Caco-2 (cell line): ENCODE measurements at regions not wholly inside any gene's neighbourhood (a gene's known extent, or its start where the extent isn't known, plus 50 kb on each side); places are given as distances from the start of the nearest gene placed in this dataset.

Experiments used
- BruUV-seq: library from RNA; stranded (reverse); fragments of 400-500 nt; replicated peaks from 2 replicates; lab custom pipeline; 2021; lab: Mats Ljungman, UMichigan
- CTCF ChIA-PET: fragments of 300-600 bp; sonication (Branson Sonifier 250); formaldehyde crosslinking; loops from one replicate; lab custom pipeline; 2022; ENCODE audit warnings: antibody characterized with exemption; lab: Charles Lee
- POLR2A ChIA-PET: fragments of 300-600 bp; sonication (Branson Sonifier 250); formaldehyde crosslinking; loops from one replicate; lab custom pipeline; 2022; ENCODE audit warnings: antibody characterized with exemption; lab: Charles Lee
- DNase-seq, 2 experiments: peaks; one replicate each; pipeline versions ENCODE4 v3.0.0 to v3.0.0-alpha.2; 2020 to 2022
- H3K27me3 ChIP-seq: replicated peaks from 2 replicates; pipeline ENCODE4 v1.6.0; 2011; ENCODE audit warnings: low read length; ENCODE audit not compliant: control insufficient read depth, insufficient read depth
- H3K36me3 ChIP-seq: 2 replicates; pipeline ENCODE4 v1.5.1; 2011; ENCODE audit warnings: low read length; ENCODE audit not compliant: control insufficient read depth, insufficient read depth
- H3K4me1 ChIP-seq: fragments of 250-450 bp; sonication (Bioruptor Pico); 2 replicates; pipeline ENCODE4 v1.5.1; 2020; ENCODE audit warnings: mild to moderate bottlenecking
- H3K4me3 ChIP-seq: 2 replicates; pipeline ENCODE4 v1.5.1; 2011; ENCODE audit warnings: low read depth, mild to moderate bottlenecking, control low read depth, low read length
- H3K9me3 ChIP-seq: fragments of 250-450 bp; sonication (Bioruptor Pico); 2 replicates; pipeline ENCODE4 v1.5.1; 2020; ENCODE audit warnings: mild to moderate bottlenecking, moderate library complexity
- H3K27ac Mint-ChIP-seq: one replicate; pipeline ENCODE4 v1.8.0; 2022; ENCODE audit warnings: mixed read lengths; ENCODE audit not compliant: unreplicated experiment
- H3K27me3 Mint-ChIP-seq: one replicate; pipeline ENCODE4 v1.8.0; 2022; ENCODE audit warnings: mixed read lengths; ENCODE audit not compliant: insufficient read depth, unreplicated experiment
- H3K36me3 Mint-ChIP-seq: one replicate; pipeline ENCODE4 v1.8.0; 2022; ENCODE audit warnings: mild to moderate bottlenecking, mixed read lengths; ENCODE audit not compliant: insufficient read depth, unreplicated experiment
- H3K4me1 Mint-ChIP-seq: one replicate; pipeline ENCODE4 v1.8.0; 2022; ENCODE audit warnings: low read depth, mixed read lengths; ENCODE audit not compliant: unreplicated experiment
- H3K4me3 Mint-ChIP-seq: one replicate; pipeline ENCODE4 v1.8.0; 2022; ENCODE audit warnings: mild to moderate bottlenecking, moderate library complexity, mixed read lengths; ENCODE audit not compliant: unreplicated experiment
- H3K9me3 Mint-ChIP-seq: one replicate; pipeline ENCODE4 v1.8.0; 2022; ENCODE audit warnings: mixed read lengths; ENCODE audit not compliant: unreplicated experiment
- CTCF ChIP-seq, 2 experiments: fragments of 200-600 bp in 1 of 2; IDR thresholded peaks; 1 replicate in 1 of 2; 2 replicates in 1 of 2; pipeline versions ENCODE4 v1.5.1 to v1.8.0; 2011 to 2022; ENCODE audit warnings: antibody characterized with exemption in 1 of 2, control low read depth in 1 of 2, inconsistent platforms in 1 of 2, low read depth in 1 of 2, low read length in 1 of 2, mild to moderate bottlenecking in 1 of 2, moderate library complexity in 1 of 2; ENCODE audit not compliant: insufficient read depth in 1 of 2, severe bottlenecking in 1 of 2, unreplicated experiment in 1 of 2
- intact Hi-C: fragments of 100-400 bp; cut with micrococcal nuclease; formaldehyde crosslinking; loops from one replicate; pipeline ENCODE4 v1.10.0; 2022; ENCODE audit not compliant: unreplicated experiment

DNA sequence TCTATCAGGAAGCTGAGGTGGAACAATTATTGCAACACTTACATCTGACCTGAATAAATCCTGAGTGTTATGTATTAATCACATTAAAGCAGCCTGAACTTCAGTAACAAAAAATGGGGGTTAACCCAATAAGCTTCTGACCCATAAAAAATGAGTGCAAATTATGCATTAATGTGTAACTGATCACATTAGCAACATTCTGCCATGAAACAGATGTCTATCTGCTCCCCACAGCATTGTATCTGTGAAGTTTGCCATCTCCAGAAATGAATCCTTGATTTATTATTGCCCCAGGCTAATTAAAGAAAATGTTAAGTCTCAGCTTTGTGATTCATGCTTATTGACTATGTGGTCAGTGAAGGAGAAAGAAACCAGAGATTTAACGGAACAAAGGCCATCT, 304.9 kb downstream of the PCDH20 start:
- Mint-ChIP-seq H3K27me3 (no peaks in the 10 kb centered on the region), H3K9me3 (no peaks in the 10 kb centered on the region), H3K36me3 (no peaks in the 10 kb centered on the region), H3K4me1 (no peaks in the 10 kb centered on the region), H3K27ac (no peak overlapping the region), H3K4me3 (no peak overlapping the region)
- CTCF ChIA-PET = no interaction called here
- no peak overlapping the region for H3K4me3 ChIP-seq
- H3K9me3 ChIP-seq = no peaks in the 10 kb centered on the region
- no peak for DNase-seq
- BruUV-seq = no TSS peak
- no peaks in the 10 kb centered on the region for H3K36me3 ChIP-seq
- POLR2A ChIA-PET = no interaction called here
- no peaks in the 10 kb centered on the region for H3K4me1 ChIP-seq
- no peaks in the 10 kb centered on the region for H3K27me3 ChIP-seq
- intact Hi-C loops = no loop called here
- TF ChIP-seq CTCF (IDR thresholded peaks at IDR 0.05; ENCODE audit: insufficient read depth in 1 of 2, low read depth in 1 of 2, low read length in 1 of 2, severe bottlenecking in 1 of 2, unreplicated experiment in 1 of 2) = no peak

GRCh38 chr13:61109741-61110140, 305.9 kb downstream of the PCDH20 start:
- DNase-seq = no peak
- BruUV-seq = no TSS peak
- H3K27me3 ChIP-seq = no peaks in the 10 kb centered on the region
- H3K4me3 ChIP-seq = no peak overlapping the region
- ChIA-PET CTCF (no interaction called here), POLR2A (no interaction called here)
- peaks cover 3% of the 10 kb centered on the region for H3K27me3 Mint-ChIP-seq
- no peaks in the 10 kb centered on the region for H3K36me3 Mint-ChIP-seq
- H3K4me1 ChIP-seq = no peaks in the 10 kb centered on the region
- H3K4me3 Mint-ChIP-seq = no peak overlapping the region
- no peaks in the 10 kb centered on the region for H3K9me3 ChIP-seq
- no peak overlapping the region for H3K27ac Mint-ChIP-seq
- no peaks in the 10 kb centered on the region for H3K4me1 Mint-ChIP-seq
- intact Hi-C loops = no loop called here
- no peaks in the 10 kb centered on the region for H3K36me3 ChIP-seq
- no peak for TF ChIP-seq CTCF (IDR thresholded peaks at IDR 0.05; ENCODE audit: insufficient read depth in 1 of 2, low read depth in 1 of 2, low read length in 1 of 2, severe bottlenecking in 1 of 2, unreplicated experiment in 1 of 2)
- H3K9me3 Mint-ChIP-seq = no peaks in the 10 kb centered on the region

GRCh38 chr13:61107989-61108388, 307.7 kb downstream of the PCDH20 start:
- Histone ChIP-seq H3K9me3 (no peaks in the 10 kb centered on the region), H3K27me3 (no peaks in the 10 kb centered on the region), H3K4me3 (no peak overlapping the region), H3K36me3 (no peaks in the 10 kb centered on the region), H3K4me1 (no peaks in the 10 kb centered on the region)
- Mint-ChIP-seq H3K4me1 (no peaks in the 10 kb centered on the region), H3K9me3 (no peaks in the 10 kb centered on the region), H3K27me3 (peaks cover 4% of the 10 kb centered on the region), H3K4me3 (no peak overlapping the region), H3K36me3 (no peaks in the 10 kb centered on the region), H3K27ac (no peak overlapping the region)
- intact Hi-C loops = no loop called here
- CTCF ChIA-PET = no interaction called here
- POLR2A ChIA-PET = no interaction called here
- BruUV-seq = no TSS peak
- no peak for TF ChIP-seq CTCF (IDR thresholded peaks at IDR 0.05; ENCODE audit: insufficient read depth in 1 of 2, low read depth in 1 of 2, low read length in 1 of 2, severe bottlenecking in 1 of 2, unreplicated experiment in 1 of 2)
- DNase-seq = no peak
